ENCODE measurements at regions not wholly inside any gene's neighbourhood (a gene's known extent, or its start where the extent isn't known, plus 50 kb on each side); places are given as distances from the start of the nearest gene placed in this dataset.

- TF ChIP-seq CTCF (IDR thresholded peaks at IDR 0.05): no peak
- no peak for TF ChIP-seq POLR2A (IDR thresholded peaks at IDR 0.05)
These were observed 418.8 kb upstream of the HS6ST1 start for GRCh38 chr2:128737546-128737826.
